ENCODE measurements at regions not wholly inside any gene's neighbourhood (a gene's known extent, or its start where the extent isn't known, plus 50 kb on each side); places are given as distances from the start of the nearest gene placed in this dataset.

DNA sequence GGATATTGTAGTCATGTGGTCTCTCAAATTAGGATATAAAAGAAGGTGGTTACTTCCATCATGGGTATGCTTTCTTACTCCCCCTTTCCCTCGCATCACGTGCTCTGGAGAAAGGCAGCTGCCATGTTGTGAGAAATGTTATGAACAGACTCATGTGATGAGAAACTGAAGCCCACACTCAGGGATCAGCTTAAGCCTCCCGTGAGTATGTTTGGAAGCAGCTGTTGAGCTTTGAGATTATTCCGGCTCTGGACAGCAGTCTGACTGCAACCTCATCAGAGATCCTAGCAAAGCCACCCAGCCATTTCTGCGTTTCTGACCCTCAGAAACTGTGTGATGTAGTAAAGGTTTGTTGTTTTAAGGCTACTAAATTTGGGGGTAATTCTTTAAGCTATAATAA lies 700.1 kb downstream of the ADCYAP1 start:
- H3K4me1 Mint-ChIP-seq = peaks cover 4% of the 10 kb centered on the region
- H3K27ac Mint-ChIP-seq = no peak overlapping the region
- H3K27me3 Mint-ChIP-seq (ENCODE audit: low read depth) = no peaks in the 10 kb centered on the region
- TF ChIP-seq, protein P1, sequence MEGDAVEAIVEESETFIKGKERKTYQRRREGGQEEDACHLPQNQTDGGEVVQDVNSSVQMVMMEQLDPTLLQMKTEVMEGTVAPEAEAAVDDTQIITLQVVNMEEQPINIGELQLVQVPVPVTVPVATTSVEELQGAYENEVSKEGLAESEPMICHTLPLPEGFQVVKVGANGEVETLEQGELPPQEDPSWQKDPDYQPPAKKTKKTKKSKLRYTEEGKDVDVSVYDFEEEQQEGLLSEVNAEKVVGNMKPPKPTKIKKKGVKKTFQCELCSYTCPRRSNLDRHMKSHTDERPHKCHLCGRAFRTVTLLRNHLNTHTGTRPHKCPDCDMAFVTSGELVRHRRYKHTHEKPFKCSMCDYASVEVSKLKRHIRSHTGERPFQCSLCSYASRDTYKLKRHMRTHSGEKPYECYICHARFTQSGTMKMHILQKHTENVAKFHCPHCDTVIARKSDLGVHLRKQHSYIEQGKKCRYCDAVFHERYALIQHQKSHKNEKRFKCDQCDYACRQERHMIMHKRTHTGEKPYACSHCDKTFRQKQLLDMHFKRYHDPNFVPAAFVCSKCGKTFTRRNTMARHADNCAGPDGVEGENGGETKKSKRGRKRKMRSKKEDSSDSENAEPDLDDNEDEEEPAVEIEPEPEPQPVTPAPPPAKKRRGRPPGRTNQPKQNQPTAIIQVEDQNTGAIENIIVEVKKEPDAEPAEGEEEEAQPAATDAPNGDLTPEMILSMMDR (IDR thresholded peaks at IDR 0.05; ENCODE audit: unreplicated experiment in 3 of 3) = no peak
- H3K4me3 Mint-ChIP-seq = no peak overlapping the region
- H3K9me3 Mint-ChIP-seq = no peaks in the 10 kb centered on the region
- no peaks in the 10 kb centered on the region for H3K36me3 Mint-ChIP-seq (ENCODE audit: low read depth)

DNA sequence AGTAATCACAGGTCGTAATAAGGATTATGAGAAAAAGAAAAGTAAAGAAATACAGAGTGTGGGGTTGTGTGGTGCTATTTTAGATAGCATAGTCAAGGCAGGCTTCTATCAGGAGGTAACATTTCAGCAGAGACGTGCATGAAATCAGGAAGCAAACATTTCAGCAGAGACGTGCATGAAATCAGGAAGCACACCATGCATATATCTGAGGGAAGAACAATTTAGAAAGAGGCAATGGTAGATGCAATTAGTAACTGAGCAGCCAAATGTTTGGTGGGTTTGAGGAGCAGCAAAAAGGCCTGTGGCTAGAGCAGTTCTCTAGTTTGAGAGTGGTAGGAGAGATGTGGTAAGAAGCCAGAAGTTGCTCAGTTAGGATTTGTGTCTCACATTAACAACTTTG lies 713.7 kb downstream of the ADCYAP1 start:
- TF ChIP-seq, protein P1 (IDR thresholded peaks at IDR 0.05; ENCODE audit: unreplicated experiment in 3 of 3) = no peak
- Mint-ChIP-seq H3K36me3 (ENCODE audit: low read depth) (no peaks in the 10 kb centered on the region), H3K27ac (no peak overlapping the region), H3K27me3 (ENCODE audit: low read depth) (no peaks in the 10 kb centered on the region), H3K4me3 (no peak overlapping the region), H3K9me3 (no peaks in the 10 kb centered on the region), H3K4me1 (no peaks in the 10 kb centered on the region)

DNA sequence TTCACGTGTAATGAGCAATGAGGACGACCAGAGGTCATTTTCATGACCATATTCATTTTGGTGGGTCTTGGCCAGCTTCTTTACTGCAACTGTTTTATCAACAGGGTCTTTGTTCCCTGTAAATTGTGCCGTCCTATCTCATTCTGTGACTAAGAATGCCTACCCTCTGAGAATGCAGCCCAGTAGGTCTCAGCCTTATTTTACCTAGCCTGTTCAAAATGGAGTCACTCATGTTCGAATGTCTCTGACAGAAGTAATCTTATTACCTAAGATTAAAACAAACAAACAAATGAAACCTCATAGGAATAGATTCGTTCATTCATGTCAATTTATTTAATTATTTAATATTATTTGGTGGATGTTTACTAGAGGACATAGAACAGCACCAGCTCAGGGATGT lies 714.8 kb downstream of the ADCYAP1 start:
- Mint-ChIP-seq H3K27ac (no peak overlapping the region), H3K4me1 (no peaks in the 10 kb centered on the region), H3K27me3 (ENCODE audit: low read depth) (no peaks in the 10 kb centered on the region), H3K9me3 (no peaks in the 10 kb centered on the region), H3K36me3 (ENCODE audit: low read depth) (no peaks in the 10 kb centered on the region), H3K4me3 (no peak overlapping the region)
- TF ChIP-seq, protein P1 (IDR thresholded peaks at IDR 0.05; ENCODE audit: unreplicated experiment in 3 of 3) = no peak

DNA sequence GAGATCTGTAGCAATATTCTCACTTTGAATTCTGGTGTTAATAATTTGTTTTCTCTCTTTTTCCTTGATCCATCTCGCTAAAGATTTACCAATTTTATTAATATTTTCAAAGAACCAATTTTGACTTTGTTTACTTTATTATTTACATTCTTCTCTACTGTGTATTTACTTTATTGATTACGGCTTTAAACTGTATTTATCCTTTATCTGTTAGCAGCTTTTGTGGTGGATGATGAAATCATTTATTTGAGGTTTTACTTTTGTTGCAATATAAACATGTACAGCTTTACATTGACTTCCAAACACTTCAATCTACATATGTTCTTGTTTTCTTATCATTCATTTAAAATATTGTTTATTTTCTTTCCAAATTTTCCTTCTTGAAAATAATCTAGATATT lies 719.9 kb downstream of the ADCYAP1 start:
- TF ChIP-seq, protein P1 (IDR thresholded peaks at IDR 0.05; ENCODE audit: unreplicated experiment in 3 of 3) = no peak
- H3K27me3 Mint-ChIP-seq (ENCODE audit: low read depth) = no peaks in the 10 kb centered on the region
- no peaks in the 10 kb centered on the region for H3K4me1 Mint-ChIP-seq
- no peaks in the 10 kb centered on the region for H3K36me3 Mint-ChIP-seq (ENCODE audit: low read depth)
- H3K4me3 Mint-ChIP-seq = no peak overlapping the region
- H3K9me3 Mint-ChIP-seq = no peaks in the 10 kb centered on the region
- H3K27ac Mint-ChIP-seq = no peak overlapping the region

DNA sequence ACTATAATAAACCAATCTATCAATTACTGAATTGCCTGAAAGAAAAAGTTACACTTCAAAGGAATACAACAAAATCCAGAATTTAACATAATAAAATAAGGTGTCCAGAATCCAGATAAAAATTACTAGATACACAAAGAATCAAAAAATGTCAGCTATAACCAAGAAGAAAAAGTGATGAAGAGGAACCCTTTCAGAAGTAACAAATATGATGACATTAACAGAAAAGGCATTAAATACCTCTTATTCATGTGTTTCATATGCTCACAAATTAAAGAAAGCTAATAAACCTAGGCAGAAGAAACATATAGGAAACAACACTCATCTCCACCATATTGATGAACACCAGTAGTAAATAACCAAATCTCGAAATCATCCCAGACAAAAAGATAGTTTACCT lies 722.8 kb downstream of the ADCYAP1 start:
- Mint-ChIP-seq H3K4me3 (no peak overlapping the region), H3K27ac (no peak overlapping the region), H3K4me1 (no peaks in the 10 kb centered on the region), H3K9me3 (peaks cover 6% of the 10 kb centered on the region), H3K27me3 (ENCODE audit: low read depth) (no peaks in the 10 kb centered on the region), H3K36me3 (ENCODE audit: low read depth) (no peaks in the 10 kb centered on the region)
- TF ChIP-seq, protein P1 (IDR thresholded peaks at IDR 0.05; ENCODE audit: unreplicated experiment in 3 of 3) = no peak

DNA sequence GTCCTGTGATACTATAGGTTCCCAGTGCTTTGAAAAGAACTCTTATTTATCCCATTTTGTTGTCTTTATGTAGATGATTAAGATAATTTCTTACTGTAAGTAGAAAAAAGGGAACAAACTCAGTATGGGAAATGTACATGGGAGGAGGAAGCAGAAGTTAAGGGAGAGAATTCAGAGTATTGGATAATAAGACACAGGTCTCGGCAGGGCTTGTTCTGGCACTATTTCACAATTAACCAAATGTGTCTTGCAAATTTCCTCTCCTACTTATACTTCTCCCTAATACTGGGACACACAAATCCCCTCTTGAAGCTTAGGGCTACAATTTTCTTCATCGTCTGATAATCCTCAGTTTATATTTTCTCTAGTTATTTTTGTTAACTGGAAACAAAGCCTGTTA lies 744.0 kb downstream of the ADCYAP1 start:
- H3K27me3 Mint-ChIP-seq (ENCODE audit: low read depth) = no peaks in the 10 kb centered on the region
- H3K9me3 Mint-ChIP-seq = peaks cover 4% of the 10 kb centered on the region
- H3K4me3 Mint-ChIP-seq = no peak overlapping the region
- TF ChIP-seq, protein P1 (IDR thresholded peaks at IDR 0.05; ENCODE audit: unreplicated experiment in 3 of 3) = no peak
- no peak overlapping the region for H3K27ac Mint-ChIP-seq
- H3K36me3 Mint-ChIP-seq (ENCODE audit: low read depth) = no peaks in the 10 kb centered on the region
- H3K4me1 Mint-ChIP-seq = no peaks in the 10 kb centered on the region

Measured in nephron (organoid).